ENCODE measurements at regions not wholly inside any gene's neighbourhood (a gene's known extent, or its start where the extent isn't known, plus 50 kb on each side); places are given as distances from the start of the nearest gene placed in this dataset.

DNA sequence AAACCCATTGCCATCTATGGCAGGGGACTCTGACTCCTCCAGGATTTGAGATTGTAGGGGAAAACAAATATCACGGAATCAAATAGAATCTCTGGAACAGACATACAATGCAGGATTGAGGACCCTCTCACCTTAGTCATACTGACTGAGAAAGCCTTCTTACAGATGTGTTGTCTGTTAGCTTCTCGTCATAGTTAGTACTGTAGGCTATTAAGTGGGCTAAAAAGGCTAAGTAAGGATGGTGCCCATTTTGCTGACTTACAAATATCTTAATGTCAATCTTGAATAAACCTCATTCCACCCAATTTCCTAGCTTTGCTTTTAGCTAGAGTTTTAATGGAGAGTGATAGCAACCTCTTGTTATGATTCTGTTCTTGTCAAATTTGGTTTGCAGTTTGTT, 352.4 kb downstream of the QKI start:
- TF ChIP-seq NFRKB (IDR thresholded peaks at IDR 0.05), result no peak
- no peak for TF ChIP-seq BHLHE40 (IDR thresholded peaks at IDR 0.05; ENCODE audit: borderline replicate concordance)
- no peak for TF ChIP-seq FOXA1 (IDR thresholded peaks at IDR 0.05)
- TF ChIP-seq SP1 (IDR thresholded peaks at IDR 0.05), result no peak
- TF ChIP-seq CTBP1 (IDR thresholded peaks at IDR 0.05; ENCODE audit: borderline replicate concordance), result no peak
- no peak for TF ChIP-seq TARDBP (IDR thresholded peaks at IDR 0.05)

Data from HEK293T (cell line).